ENCODE measurements at regions not wholly inside any gene's neighbourhood (a gene's known extent, or its start where the extent isn't known, plus 50 kb on each side); places are given as distances from the start of the nearest gene placed in this dataset.
"Not testable (repeated sequence)": the region's sequence is repeated elsewhere in the genome, so short reads cannot be mapped to it uniquely, and the experiment has no call there.

DNA sequence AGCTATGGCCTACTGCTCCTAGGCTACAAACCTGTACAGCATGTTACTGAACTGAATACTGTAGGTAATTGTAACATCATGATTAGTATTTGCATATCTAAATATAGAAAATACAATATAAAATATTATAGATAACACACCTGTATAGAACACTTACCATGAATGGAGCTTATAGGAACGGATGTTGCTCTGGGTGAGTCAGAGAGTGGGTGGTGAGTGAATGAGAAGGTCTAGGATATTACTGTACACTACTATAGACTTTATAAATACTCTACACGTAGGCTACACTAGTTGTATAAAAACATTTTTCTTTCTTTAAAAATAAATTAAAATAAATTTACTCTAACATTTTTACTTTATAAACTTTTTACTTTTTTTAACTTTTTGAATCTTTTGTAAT is 224.0 kb upstream of the CBLB start:
- H3K9me3 ChIP-seq (ENCODE audit: low read depth, low read length) = no peaks in the 10 kb centered on the region
- no peak overlapping the region for H3K4me3 ChIP-seq (ENCODE audit: low read length)
- no peaks in the 10 kb centered on the region for H3K4me1 ChIP-seq (ENCODE audit: insufficient read depth, low read length)
- no peaks in the 10 kb centered on the region for H3K27me3 ChIP-seq (ENCODE audit: insufficient read depth, low read length)

DNA sequence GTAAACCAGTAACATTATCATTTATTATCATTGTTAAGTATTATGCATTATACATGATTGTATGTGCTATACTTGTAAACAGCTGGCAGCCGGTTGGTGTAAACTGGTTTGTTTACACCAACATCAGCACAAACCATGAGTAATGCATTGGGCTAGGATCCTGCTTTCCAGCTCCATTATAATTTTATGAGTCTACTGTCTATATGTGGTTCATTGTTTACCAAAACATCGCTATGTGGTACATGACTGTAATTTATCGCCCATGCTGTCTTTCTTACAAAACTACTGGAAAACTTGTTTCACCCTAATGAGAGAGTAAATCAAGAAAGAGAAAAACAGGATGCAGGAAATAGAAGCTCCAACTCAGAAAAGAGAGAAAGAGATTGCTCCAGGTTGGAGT is 224.8 kb upstream of the CBLB start:
- H3K9me3 ChIP-seq (ENCODE audit: low read depth, low read length) = no peaks in the 10 kb centered on the region
- no peaks in the 10 kb centered on the region for H3K4me1 ChIP-seq (ENCODE audit: insufficient read depth, low read length)
- H3K27me3 ChIP-seq (ENCODE audit: insufficient read depth, low read length) = no peaks in the 10 kb centered on the region
- no peak overlapping the region for H3K4me3 ChIP-seq (ENCODE audit: low read length)

DNA sequence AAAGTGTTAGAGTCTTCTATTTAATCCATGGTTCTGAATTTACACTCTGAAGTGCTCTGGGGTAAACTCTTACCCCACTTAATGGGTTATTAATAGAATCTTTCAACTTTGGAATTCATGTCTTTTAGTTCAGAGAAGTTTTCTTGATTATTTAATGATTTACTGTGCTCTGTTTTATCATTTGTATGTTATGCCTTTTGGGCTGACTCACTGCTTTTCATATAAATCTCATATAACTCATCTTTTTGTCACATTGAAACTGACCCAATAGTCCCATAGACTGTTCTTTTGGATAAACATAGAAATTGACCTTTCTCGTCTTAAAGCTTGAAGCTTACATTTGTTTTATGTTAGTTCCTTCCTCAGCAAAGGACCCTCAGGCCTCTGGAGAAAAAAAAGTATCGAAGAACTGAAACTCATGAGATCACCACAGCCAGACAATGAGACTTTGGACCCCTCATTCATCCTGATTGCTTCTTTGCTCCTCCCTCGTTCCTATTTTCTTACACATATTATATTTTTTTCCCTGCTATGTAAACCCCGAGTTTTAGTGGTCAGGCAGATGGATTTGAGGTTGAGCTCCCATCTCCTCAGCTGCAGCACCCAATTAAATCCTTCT is 229.1 kb upstream of the CBLB start:
- Histone ChIP-seq H3K4me1 (ENCODE audit: insufficient read depth, low read length) (no peaks in the 10 kb centered on the region), H3K27me3 (ENCODE audit: insufficient read depth, low read length) (no peaks in the 10 kb centered on the region), H3K4me3 (ENCODE audit: low read length) (no peak overlapping the region)

GRCh38 chr3:106103383-106103782 is 234.6 kb upstream of the CBLB start:
- Histone ChIP-seq H3K4me1 (ENCODE audit: insufficient read depth, low read length) (no peaks in the 10 kb centered on the region), H3K27me3 (ENCODE audit: insufficient read depth, low read length) (no peaks in the 10 kb centered on the region), H3K4me3 (ENCODE audit: low read length) (no peak overlapping the region), H3K9me3 (ENCODE audit: low read depth, low read length) (no peaks in the 10 kb centered on the region)

More for the DNA sequence above, 229.1 kb upstream of the CBLB start:
- no peaks in the 10 kb centered on the region for H3K9me3 ChIP-seq (ENCODE audit: low read depth, low read length)

DNA sequence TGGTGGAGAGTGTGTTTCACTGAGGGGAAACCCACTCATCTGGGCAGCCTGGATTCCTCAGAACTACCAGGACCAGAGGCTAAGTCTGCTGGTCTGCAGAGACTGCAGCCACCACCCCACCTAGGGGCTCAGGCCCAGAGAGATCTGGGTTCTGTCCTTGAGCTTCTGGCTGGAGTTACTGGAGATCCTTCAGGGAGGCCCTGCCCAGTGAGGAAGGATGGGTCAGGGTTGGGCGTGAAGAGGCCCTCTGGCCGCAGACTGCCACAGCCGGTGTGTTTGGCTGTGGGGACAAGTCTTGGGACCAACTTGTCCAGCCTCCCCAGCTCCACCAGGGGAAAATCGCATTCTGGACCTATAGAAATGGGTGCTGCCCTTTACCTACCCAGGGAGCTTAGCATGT is 235.3 kb upstream of the CBLB start:
- Histone ChIP-seq H3K9me3 (ENCODE audit: low read depth, low read length) (no peaks in the 10 kb centered on the region), H3K27me3 (ENCODE audit: insufficient read depth, low read length) (no peaks in the 10 kb centered on the region), H3K4me3 (ENCODE audit: low read length) (no peak overlapping the region), H3K4me1 (ENCODE audit: insufficient read depth, low read length) (no peaks in the 10 kb centered on the region)

- Histone ChIP-seq H3K4me1 (ENCODE audit: insufficient read depth, low read length) (no peaks in the 10 kb centered on the region), H3K27me3 (ENCODE audit: insufficient read depth, low read length) (no peaks in the 10 kb centered on the region), H3K9me3 (ENCODE audit: low read depth, low read length) (no peaks in the 10 kb centered on the region), H3K4me3 (ENCODE audit: low read length) (no peak overlapping the region)
Observed at GRCh38 chr3:106108925-106109324, 240.1 kb upstream of the CBLB start.

GRCh38 chr3:106112561-106112960 is 243.7 kb upstream of the CBLB start:
- H3K9me3 ChIP-seq (ENCODE audit: low read depth, low read length); H3K27me3 ChIP-seq (ENCODE audit: insufficient read depth, low read length); H3K4me1 ChIP-seq (ENCODE audit: insufficient read depth, low read length); H3K4me3 ChIP-seq (ENCODE audit: low read length): not testable (repeated sequence)

- H3K27me3 ChIP-seq (ENCODE audit: insufficient read depth, low read length) = no peaks in the 10 kb centered on the region
- no peaks in the 10 kb centered on the region for H3K9me3 ChIP-seq (ENCODE audit: low read depth, low read length)
- no peaks in the 10 kb centered on the region for H3K4me1 ChIP-seq (ENCODE audit: insufficient read depth, low read length)
- no peak overlapping the region for H3K4me3 ChIP-seq (ENCODE audit: low read length)
Observed at GRCh38 chr3:106113747-106114146, 244.9 kb upstream of the CBLB start.

DNA sequence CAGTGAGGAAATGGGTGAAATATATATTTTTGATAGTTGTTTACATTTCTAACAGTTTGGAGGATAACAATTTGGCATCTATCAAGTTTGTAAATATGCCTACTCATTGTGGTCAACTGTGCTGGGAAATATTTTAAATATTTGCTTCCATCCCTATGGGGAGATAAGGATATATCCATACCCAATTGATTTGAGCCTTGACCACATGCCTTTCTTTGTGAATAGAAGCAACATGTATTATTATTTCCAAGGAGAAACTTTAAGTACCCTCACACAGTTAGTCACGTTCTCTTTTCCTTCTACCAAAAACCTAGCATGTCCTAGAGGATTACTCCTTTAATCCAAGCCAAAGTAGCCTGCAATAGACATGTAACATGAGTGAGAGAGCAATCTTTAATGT is 245.4 kb upstream of the CBLB start:
- H3K4me1 ChIP-seq (ENCODE audit: insufficient read depth, low read length) = no peaks in the 10 kb centered on the region
- H3K4me3 ChIP-seq (ENCODE audit: low read length) = no peak overlapping the region
- no peaks in the 10 kb centered on the region for H3K27me3 ChIP-seq (ENCODE audit: insufficient read depth, low read length)
- no peaks in the 10 kb centered on the region for H3K9me3 ChIP-seq (ENCODE audit: low read depth, low read length)

- Histone ChIP-seq H3K9me3 (ENCODE audit: low read depth, low read length) (no peaks in the 10 kb centered on the region), H3K27me3 (ENCODE audit: insufficient read depth, low read length) (no peaks in the 10 kb centered on the region), H3K4me3 (ENCODE audit: low read length) (no peak overlapping the region), H3K4me1 (ENCODE audit: insufficient read depth, low read length) (no peaks in the 10 kb centered on the region)
Observed at GRCh38 chr3:106114848-106115247, 246.0 kb upstream of the CBLB start.

DNA sequence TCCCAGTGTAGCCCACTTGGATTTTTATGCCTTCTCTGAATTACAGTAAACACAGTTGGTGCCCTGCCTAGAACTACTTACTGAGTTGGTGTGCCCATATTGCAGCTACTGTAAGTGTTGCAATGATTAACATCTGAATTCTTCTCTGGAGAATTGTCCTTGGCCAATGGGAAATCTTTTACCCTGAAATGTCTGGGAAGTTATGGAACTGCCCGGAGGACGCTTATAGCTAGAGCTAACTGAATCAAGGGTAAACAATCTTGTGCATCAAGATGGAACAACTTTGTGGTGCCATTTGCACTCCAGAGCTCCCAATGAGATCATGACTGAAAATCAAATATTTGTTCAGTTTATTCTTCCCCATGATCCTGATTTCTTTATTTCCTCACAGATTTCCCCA is 246.7 kb upstream of the CBLB start:
- Histone ChIP-seq H3K4me3 (ENCODE audit: low read length) (no peak overlapping the region), H3K27me3 (ENCODE audit: insufficient read depth, low read length) (no peaks in the 10 kb centered on the region), H3K4me1 (ENCODE audit: insufficient read depth, low read length) (no peaks in the 10 kb centered on the region), H3K9me3 (ENCODE audit: low read depth, low read length) (no peaks in the 10 kb centered on the region)

- H3K4me1 ChIP-seq (ENCODE audit: insufficient read depth, low read length) = no peaks in the 10 kb centered on the region
- H3K27me3 ChIP-seq (ENCODE audit: insufficient read depth, low read length) = no peaks in the 10 kb centered on the region
- no peaks in the 10 kb centered on the region for H3K9me3 ChIP-seq (ENCODE audit: low read depth, low read length)
- H3K4me3 ChIP-seq (ENCODE audit: low read length) = no peak overlapping the region
Observed at GRCh38 chr3:106116733-106117489, 248.1 kb upstream of the CBLB start.

DNA sequence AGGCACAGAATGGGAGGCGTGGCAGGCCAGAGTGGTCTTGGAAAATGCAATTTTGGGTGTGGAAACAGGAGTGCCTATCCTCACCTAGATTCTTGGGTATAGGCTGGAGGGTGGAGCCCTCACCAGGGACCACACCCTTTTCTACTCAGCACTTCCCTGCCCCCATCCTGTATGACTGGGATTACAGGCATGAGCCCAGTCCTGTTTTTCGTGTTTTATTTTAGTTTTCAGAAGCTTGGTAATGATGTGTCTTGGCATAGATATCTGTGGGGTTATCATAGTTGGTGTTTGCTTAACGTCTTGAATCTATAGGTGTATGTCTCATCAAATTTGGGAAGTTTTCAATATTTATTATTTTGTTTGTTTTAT is 248.7 kb upstream of the CBLB start:
- Histone ChIP-seq H3K27me3 (ENCODE audit: insufficient read depth, low read length) (no peaks in the 10 kb centered on the region), H3K4me3 (ENCODE audit: low read length) (no peak overlapping the region), H3K4me1 (ENCODE audit: insufficient read depth, low read length) (no peaks in the 10 kb centered on the region), H3K9me3 (ENCODE audit: low read depth, low read length) (no peaks in the 10 kb centered on the region)

DNA sequence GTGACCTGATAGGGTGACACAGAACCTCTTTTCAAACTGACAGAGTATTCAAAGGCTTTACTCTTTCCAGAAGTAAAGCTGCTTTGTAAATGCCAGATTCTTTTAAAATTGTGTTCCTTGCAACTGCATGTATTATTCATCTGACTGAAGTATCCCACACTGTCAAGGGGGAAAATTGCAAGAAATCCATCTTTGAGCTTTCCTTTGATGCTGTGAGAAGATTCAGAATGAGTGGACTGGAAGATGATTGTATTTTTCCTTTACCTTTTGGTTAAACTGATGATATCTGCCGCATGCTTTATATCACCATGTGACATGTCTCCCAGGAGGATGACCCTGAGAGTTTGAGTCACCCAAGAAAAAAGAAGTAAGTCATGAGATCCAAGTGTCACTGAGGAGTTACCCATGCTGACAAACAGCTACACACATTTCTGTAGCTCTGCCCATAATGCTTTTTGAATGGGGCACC is 250.8 kb upstream of the CBLB start:
- H3K9me3 ChIP-seq (ENCODE audit: low read depth, low read length) = no peaks in the 10 kb centered on the region
- no peak overlapping the region for H3K4me3 ChIP-seq (ENCODE audit: low read length)
- no peaks in the 10 kb centered on the region for H3K27me3 ChIP-seq (ENCODE audit: insufficient read depth, low read length)
- no peaks in the 10 kb centered on the region for H3K4me1 ChIP-seq (ENCODE audit: insufficient read depth, low read length)

DNA sequence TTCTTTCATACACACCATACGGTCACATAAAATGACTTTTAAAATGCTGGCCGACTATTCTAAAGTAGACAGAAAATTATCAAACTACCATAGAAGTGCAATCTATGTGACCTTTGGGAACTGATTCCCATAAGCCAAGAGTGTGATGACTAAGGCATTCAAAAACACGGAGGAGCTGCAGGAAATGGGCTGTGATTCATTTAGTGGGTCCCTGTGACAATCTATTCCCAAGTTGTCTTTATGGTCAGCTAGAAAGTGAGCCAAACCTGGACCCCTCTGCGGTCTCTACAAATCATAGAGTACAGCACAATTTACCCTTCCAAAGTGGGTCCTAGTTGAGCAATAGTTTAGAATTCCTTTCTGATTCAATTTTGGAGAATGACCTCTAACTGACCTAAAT is 251.5 kb upstream of the CBLB start:
- H3K27me3 ChIP-seq (ENCODE audit: insufficient read depth, low read length) = no peaks in the 10 kb centered on the region
- no peak overlapping the region for H3K4me3 ChIP-seq (ENCODE audit: low read length)
- H3K4me1 ChIP-seq (ENCODE audit: insufficient read depth, low read length) = no peaks in the 10 kb centered on the region
- H3K9me3 ChIP-seq (ENCODE audit: low read depth, low read length) = no peaks in the 10 kb centered on the region

All from mononuclear cell (primary cell).